Fibroblast of skin of right quadriceps (primary cell): ENCODE measurements at regions not wholly inside any gene's neighbourhood (a gene's known extent, or its start where the extent isn't known, plus 50 kb on each side); places are given as distances from the start of the nearest gene placed in this dataset.

Source experiments
- DNase-seq: peaks from one replicate; pipeline ENCODE4 v3.0.0-alpha.2; 2013

DNA sequence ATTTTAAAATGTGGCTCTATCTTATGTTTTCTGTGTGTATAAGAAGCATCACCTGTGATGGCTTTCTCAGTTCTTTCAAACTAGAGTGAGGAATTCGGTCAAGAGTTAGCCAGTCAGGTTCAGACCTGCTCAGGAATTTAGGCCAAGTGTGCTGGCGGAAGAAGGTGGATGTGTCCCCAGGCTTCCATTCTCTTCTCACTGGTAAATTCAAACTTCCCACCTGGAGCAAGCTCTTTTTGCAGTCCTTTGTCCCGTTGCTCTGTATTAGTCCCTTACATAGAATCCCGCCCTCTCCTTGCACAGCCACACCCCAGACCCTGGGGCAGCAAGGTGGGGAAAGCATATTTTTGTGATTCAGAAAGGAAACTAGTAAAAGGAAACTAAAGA is 124.7 kb upstream of the PWP1 start:
- no peak for DNase-seq

DNA sequence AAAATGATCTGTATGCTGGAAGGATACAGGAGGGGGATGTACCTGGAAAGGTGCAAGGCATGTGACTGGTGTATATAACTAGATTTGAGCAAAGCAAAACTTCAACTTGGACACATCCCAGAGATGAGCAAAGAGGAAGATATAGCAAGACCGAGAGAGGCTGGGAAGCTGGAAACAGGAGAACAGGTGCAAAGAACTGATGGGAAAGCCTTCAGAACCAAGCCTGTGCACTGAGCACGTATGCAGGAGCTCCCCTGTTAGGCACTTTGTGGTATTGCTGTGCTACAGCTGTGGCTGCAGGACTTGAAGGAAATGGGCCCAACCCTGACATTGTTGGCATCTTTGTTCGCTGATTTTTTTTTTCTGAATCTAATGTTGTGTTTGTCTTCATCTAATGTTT is 120.7 kb upstream of the PWP1 start:
- DNase-seq: peak; percentile 6

DNA sequence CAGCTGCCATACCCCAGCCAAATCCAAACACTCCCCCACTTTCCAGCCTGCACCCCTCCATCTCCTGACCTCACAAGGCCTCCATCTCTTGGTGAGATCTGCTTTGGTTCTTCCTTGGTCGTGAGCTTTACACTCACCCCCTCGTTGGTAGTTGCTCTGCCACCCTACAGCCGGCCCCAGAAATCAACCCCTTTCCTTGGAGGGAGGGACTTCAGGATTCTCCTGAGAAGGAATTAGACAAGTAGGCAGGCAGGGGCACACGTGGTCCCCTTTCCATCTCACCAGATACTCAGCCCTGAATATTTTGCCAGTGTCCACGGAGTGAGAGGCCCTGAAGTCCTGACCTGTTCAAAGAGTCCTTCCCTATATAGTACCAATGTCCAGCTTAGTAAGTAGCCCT is 120.0 kb upstream of the PWP1 start:
- DNase-seq: no peak

DNA sequence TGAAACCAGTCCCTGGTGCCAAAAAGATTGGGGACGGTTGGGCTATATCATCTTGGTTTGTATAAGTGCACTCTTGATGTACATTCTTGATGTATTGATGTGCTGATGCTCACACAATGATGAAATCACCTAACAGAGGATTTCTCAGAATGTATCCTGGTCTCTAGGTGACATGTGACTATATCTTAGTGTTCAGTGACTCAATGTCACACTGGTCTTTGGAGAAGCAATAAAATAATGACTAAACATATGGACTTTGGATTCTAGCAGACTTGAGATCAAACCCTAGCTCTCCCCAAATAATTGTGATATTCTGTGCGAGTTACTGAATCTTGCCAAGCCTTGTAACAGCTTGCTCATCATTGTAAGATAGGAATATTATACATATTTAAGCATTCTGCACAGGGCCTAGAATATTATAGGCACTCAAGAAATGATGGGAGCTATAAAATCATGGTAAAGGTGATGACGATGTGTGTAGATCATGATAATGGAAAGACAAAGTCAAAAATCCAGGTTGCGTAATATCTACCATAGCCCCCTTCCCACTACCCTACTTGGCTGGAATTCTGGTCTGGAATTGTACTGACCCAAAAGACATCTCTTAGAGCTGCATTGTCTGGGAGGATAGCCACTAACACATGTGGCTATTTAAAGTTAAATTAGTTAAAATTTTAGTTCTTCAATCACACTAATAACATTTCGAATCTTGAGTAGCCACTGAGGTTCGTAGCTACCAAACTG is 117.6 kb upstream of the PWP1 start:
- DNase-seq: no peak

DNA sequence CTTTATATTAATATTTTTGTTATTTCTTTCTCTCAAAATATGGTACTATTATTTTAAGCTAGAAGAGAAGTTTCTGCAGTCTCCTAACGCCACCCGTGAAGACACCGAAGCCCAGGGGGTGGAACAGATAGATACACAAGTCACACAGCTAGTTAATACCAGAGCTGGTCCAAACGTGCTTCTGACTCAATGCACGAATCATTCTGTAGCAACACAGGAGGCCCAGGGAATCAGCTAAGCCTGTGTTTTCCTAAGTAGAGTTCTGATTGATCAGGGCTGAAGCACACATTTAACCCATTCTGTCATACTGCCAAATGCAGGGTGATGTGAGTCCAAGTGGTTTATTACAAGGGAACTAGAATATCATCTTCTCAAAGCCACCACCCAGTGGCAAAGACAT is 116.9 kb upstream of the PWP1 start:
- peak; percentile 20 for DNase-seq

DNA sequence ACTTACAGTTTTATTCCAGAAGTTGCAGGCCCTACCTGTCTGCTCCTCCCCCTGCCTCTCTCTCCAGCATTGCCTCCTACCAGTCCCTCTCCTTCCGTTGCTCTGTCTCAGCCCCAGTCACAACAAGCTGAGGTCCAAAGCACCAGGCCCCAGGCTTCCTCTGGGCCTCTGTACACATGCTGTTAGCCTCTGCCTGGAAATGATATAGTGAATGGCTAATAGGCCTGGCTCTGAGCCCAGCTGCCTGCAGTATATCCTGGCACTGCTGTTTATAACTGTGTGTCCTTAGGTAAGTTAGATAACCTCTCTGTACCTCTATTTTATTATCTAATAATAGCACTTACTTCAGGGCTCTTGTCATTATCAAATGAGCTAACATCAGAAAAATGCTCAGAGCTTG is 114.9 kb upstream of the PWP1 start:
- DNase-seq: peak; percentile 27

DNA sequence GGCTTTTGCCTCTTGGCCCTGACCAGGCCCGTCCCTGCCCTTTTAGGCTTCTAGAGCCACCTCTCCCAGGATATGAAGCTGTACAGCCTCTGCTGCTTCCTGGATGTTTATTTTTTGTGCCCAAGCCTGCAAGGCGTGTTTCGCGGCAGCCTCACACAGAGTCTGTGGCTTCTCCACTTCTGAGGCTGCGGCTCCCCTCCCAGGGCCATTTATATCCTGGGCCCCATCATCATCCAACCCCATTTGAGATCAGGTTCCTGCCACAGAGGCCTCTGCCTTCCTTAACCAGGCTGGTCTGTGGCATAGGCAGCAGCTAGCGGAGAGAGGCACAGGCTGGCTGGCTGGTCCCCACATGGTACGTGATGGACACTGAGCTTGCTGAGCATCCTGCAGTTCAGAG is 114.1 kb upstream of the PWP1 start:
- no peak for DNase-seq

DNA sequence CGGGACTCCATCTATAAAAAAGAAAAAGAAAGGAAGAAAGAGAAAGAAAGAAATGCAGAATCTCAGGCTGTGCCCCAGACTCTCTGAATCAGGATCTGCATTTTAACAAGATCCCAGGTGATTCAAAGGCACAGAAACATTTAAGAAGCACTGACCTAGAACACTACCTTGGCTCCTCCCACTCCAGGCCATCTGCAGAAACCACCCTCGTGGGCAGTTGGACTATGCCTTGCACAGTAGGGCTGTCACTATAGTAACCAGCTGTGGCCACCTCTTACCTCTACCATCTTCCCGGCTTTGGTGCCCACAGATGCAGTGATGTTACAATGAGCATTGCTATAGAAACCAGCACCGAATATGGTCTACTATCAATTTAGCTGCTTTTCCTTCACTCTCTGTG is 110.9 kb upstream of the PWP1 start:
- no peak for DNase-seq

DNA sequence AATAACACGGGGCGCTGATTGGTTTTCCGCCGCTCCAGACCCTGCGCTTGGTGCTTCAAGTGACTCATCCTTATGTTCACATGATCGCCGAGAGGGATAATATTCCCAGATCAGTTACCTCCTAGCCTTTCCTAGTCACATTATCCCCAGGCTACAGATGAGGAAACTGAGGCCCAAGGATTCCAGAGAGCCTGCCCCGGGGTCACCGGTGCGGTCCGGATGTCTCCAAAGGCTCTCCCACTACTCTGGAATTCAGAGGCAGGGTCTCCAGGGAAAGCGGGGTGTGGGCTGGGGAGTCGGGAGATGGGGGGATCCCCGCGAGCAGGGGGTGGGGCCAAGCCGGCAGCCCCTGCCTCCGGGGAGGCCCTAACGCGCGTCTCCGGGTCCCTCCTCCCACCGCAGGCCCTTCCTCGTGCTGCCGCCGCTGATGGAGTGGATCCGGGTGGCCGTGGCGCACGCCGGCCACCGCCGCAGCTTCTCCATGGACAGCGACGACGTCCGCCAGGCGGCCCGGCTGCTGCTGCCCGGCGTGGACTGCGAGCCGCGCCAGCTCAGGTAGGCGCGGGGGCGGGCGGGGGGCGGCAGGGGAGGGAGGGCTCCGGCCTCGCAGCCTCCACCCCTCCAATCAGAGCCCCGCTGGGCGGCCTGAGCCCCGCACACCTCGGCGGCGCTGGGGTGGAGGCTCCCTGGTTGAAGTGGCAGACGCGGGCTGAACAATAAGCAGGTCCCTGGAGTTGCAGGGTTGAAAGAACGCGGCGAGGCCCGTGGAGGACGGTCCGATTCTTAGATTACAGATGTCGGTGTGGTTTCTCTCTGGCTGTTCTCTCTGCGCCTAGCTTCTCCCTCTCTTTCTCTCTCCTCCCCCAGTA is 104.6 kb upstream of the PWP1 start:
- DNase-seq: no peak

DNA sequence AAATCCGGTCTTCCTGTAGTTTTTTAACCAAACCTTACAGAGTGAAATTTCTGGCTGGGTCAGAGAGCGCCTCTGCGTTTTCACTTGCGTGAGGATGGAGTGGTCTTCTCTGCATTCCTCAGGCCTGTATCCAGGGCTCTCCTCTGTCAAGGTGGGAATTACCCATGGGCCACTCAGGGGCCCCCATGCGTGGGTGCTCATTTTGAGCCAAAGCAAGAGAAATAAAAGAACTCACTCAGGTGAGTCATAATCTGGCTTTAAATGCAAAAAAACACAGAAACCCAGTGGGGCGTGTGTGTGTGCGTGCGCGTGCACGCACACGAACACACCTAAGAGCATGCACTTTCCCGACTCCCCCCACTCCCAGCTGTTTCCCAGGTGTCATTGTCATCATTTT is 104.0 kb upstream of the PWP1 start:
- DNase-seq: no peak

DNA sequence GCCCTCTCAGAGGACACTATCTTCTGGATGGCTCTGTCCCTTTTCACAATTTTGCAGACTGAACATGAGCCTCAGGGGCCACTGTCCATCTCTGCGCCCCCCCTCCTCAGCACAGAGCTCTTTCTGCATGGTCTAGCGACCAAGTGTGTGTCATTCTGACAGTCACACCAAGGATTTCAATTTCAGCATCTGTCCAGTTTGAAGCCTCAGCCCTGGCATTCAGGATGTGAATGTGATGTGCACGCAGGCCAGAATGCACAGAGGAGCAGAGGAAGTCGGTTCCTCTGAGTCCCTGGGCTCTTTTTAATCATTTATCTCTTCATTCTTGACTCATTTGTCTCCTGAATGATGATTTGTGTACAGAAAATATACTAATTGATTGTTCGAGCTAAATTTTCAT is 102.0 kb upstream of the PWP1 start:
- no peak for DNase-seq

DNA sequence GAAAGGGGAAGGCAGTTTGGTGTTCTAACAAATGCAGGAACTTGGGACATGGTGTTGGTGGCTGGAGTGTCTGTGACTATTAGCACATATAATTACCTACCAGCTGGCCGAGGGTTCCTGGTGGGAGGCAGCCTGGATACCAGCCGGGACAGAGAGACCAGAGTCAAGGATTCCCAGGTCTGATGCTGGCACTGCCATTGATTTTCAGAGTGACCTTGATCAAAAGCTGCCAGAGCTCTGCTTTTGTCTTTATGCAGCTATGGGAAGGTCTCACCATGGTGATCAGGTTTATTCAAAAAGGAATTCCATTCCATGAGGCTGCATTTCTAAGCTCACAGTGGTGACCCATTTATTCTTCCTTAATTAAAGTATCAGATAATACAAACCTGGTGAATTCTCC is 101.0 kb upstream of the PWP1 start:
- DNase-seq: no peak

DNA sequence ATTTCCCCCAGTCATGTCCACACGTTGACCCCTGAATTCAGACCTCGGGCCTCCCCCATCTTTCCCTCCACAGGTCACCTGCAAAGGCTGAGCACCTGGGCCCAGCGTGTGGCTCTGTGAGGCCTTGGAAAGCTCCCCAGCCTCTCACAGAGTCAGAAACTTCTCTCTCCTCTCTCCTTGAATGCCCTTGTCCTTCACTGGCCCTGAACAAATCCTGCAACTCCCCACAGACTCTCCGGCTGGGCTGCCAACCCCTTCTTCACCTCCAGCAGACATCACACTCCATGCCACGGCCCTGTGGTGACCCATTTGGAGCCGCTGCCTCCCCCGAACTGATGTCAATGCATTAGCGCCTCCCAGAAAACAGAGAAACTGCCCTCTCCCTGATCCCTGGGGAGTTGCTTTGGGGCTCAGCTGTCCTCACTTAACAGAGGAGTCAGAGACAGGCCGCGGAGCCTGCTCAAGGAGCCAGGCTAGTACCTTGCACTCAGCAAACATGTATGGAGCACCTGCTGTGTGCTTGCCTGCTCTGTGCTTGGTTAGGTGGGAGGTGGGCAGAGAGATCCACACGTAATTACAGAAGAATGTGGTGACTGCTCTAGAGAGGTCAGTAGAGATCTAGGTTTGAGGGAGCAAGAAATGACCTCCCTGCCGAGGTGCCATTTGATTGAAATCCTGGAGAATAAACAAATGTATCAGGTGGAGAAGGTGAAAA is 99.2 kb upstream of the PWP1 start:
- DNase-seq: no peak

DNA sequence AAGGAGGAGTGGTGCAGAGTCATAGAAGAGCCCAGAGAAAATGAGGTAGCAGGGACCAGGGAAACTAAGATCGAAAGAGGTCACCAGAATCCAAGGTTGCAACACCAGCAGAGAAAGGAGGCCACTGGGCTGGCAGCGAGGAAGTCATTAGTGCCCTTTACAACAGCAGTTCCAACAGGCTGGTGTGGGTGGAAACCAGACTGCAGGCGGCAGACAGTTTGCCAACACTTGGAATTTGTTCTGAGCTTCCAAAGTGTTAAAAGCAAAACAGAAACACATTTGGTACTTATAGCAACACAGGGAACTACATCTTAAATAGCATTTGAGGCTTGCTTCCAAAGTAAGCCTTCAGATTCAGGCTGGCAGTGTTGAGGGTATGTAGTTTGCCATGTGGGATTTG is 95.2 kb upstream of the PWP1 start:
- DNase-seq: no peak

DNA sequence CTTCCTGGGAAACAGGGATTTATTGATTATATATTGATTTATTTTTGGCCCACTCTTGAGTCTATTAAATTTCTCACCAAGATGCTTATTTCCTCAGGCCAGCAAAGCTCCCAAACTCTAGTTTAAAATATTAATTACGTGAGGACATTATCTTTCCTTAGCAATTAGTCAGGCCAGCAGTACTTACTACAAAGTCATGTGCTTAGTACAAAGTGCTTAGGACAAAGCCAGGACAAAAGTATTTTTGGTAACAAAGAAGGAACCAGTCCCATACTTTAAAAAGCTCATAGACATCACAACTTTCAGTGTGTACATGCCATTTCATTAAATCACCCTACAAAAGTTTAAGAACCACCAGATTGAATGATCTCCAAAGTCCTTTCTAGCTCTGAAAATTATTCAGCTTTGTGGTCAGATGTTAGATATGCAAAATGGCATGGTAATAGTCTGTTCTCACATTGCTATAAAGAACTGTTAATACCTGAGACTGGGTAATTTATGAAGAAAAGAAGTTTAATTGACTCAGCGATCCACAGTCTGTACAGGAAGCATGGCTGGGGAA is 94.7 kb upstream of the PWP1 start:
- peak; percentile 20 for DNase-seq

DNA sequence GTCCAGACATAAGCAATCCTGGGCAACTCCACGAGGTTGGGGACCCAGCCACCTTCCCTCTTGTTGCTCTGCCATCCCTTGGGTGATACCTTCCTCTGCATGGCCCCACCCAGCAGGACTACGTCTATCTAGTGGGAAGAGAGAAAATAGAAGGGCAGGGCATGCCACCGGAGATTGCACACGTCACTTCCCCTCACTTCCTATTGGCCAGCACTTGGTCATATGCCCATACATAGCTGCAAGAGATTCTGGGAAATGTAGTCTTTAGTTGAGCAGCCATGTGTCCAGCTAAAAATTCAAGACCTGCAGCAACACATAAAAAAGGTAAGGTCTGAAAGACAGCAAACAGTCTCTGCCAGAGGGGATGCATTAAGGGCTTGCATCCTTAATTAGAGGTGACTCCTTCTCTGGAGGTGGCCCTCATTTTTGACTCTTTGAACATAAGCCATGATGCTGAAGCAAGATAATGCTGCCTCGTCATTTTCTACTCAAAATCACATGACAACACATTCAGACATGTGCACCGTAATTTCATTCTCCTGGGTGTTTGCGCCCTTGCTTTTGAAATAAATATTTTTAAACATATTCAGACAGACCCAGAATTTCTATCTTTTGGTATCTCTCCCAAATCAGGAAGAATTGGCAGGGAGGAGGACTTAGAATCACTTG is 91.8 kb upstream of the PWP1 start:
- DNase-seq: no peak

DNA sequence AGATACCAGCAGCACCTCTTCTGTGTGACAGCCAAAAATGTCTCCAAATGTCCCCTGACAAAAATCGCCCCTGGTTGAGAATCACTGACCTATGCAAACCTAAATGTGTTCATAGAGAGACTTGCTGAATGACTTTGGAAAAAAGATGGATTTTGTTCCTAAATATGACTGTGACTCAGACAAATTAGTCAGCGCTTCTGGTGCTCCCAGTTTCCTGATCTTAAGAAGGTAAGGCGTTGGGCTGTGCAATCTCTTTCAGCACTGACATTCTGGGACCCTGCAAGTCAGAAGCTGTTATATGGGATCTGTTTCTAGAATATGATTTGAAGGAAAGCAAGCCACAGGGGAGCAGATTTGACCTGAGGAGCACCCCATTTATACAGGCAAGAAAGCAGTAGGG is 90.6 kb upstream of the PWP1 start:
- DNase-seq: peak; percentile 32

DNA sequence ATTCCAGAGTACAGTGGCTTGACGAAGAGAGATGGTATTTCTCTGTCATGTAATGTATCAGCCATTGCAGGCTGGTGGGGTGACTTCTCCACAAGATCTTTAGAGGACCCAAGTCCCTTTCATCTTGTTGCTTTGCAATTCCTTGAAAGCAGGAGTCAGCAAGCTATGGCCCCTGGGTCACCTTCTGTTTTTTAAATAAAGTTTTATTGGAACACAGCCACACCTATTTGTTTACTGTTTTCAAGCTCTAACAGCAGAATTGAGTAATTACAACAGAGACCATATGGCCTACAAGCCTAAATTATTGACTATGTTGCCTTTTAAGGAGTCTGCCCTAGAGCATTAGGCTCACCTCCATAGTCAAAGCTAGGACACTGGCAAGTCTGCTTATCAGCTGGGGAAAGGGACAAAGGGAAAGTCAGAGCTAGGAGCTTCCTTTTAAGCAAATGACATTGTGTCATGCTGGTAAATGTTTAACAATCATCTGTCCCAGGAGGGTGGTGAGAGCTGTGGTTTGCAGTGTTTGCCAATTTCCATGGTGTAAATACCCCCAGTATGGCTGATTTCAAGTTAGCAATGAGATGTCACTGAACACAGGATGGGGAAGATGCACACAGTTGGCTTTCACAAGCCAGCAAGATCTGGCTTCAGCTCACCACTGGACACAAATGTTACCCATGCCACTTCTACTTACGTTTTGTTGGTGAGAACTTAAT is 87.7 kb upstream of the PWP1 start:
- DNase-seq: no peak

DNA sequence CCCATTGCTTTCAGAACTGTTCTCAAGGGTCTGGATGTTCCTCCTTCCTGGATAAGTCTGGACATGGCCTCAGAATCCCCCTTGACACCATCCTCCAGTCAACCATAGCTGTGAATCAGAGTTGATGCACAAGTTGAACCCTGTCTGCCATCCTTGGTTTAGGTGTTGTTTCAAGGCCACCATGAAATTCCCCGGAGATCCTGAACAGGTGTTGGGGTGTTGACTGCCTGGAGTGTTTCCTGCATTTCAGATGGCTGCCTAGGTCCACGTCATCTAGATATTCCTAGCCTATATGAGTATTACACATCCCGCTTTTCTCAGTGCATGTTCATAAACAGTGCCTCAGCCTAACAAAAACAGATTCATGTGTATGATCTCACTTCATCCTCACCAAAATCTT is 86.7 kb upstream of the PWP1 start:
- no peak for DNase-seq

DNA sequence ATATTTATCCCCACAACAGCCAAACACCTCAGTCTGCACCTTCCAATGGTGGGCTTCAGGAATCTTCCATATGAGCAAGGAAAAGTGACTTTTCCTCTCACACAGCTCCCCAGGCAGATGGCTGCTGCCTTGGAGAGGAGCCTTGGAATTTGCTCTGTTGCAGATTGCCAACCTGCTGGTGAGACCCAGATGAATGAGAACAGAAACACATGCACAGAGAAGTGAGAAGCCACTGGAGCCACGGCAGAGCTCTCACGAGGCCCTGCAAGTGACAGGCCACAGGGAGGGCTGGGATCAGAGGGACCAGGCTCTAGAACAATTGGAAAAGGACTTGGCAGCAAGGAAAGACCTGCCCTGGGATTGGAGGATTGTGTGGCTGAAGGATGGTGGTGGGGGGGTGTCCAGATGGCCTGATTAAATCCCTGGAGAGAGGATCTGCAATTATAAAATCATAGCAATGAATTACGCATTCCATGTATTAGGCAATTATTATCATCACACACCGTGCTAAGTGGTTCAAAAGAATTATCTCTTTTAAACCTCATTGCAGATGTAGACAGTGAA is 84.9 kb upstream of the PWP1 start:
- DNase-seq: no peak

DNA sequence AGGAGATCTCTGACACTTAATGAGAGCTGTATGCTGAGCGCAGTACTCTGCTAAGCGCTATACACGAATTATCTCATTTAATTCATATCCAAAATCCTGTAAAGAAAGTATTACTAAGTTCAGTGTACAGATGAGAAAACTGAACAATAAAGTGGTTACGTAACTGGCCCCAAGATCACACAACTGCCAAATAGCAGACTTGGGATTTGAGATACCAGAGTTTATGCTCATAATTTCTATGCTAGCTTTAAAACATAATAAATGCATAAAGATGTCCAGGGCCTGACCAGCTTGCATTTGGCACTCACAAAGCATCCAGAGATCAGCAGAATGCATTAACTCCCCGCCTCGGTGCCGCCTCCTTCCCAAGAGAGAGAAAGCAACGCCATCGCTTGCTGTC is 83.2 kb upstream of the PWP1 start:
- DNase-seq: no peak

DNA sequence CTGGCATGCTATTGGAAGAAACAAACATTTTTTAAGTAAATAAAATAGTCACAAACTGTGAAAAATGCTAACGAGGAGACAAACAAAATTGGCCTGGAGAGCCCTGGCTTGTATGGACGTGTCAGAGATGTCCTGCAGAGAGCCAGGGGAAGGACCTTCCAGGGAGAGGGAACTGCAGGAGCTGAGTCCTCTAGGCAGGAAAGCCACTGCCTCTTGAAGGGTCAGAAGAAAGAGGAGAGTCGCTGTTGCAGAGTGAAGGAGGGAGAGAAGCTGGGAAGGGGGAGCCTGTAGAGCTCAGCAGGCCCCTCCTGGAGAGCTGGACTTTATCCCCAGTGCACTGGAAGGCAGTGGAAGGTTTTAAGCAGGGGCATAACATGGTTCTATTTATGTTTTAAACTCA is 80.3 kb upstream of the PWP1 start:
- DNase-seq: no peak
